Ishikawa (cell line): ENCODE measurements at regions not wholly inside any gene's neighbourhood (a gene's known extent, or its start where the extent isn't known, plus 50 kb on each side); places are given as distances from the start of the nearest gene placed in this dataset.

Experiments
- CEBPB ChIP-seq: IDR thresholded peaks from 2 replicates; pipeline ENCODE4 v1.6.1; 2012
- CREB1 ChIP-seq: IDR thresholded peaks from 2 replicates; pipeline ENCODE4 v1.6.1; 2012; ENCODE audit warnings: low read depth
- EGR1 ChIP-seq: IDR thresholded peaks from 2 replicates; pipeline ENCODE4 v1.6.1; 2012
- EP300 ChIP-seq: IDR thresholded peaks from 2 replicates; pipeline ENCODE4 v1.6.1; 2012; ENCODE audit warnings: borderline replicate concordance
- FOXM1 ChIP-seq: IDR thresholded peaks from 2 replicates; pipeline ENCODE4 v1.6.1; 2012; ENCODE audit warnings: low read depth, borderline replicate concordance
- NFIC ChIP-seq: IDR thresholded peaks from 2 replicates; pipeline ENCODE4 v1.6.1; 2012
- RAD21 ChIP-seq: IDR thresholded peaks from 2 replicates; pipeline ENCODE4 v1.6.1; 2012; ENCODE audit warnings: low read depth
- REST ChIP-seq: IDR thresholded peaks from 2 replicates; pipeline ENCODE4 v1.6.1; 2012; ENCODE audit warnings: low read depth, mild to moderate bottlenecking
- TAF1 ChIP-seq: IDR thresholded peaks from 2 replicates; pipeline ENCODE4 v1.6.1; 2012; ENCODE audit warnings: low read depth, mild to moderate bottlenecking
- TCF12 ChIP-seq: IDR thresholded peaks from 2 replicates; pipeline ENCODE4 v1.6.1; 2012; ENCODE audit warnings: low read depth
- TEAD4 ChIP-seq: IDR thresholded peaks from 2 replicates; pipeline ENCODE4 v1.6.1; 2012
- YY1 ChIP-seq: IDR thresholded peaks from 2 replicates; pipeline ENCODE4 v1.6.1; 2012; ENCODE audit warnings: low read depth
- TF ChIP-seq, protein P1 (sequence below): IDR thresholded peaks from 2 replicates; pipeline ENCODE4 v1.6.1; 2012
- TF ChIP-seq, protein P2 (sequence below): IDR thresholded peaks from 2 replicates; pipeline ENCODE4 v1.6.1; 2012

- TF ChIP-seq YY1 (no peak), CEBPB (no peak), RAD21 (no peak), EP300 (no peak), CREB1 (no peak), TAF1 (no peak), REST (no peak), TCF12 (no peak), TEAD4 (no peak), NFIC (no peak), EGR1 (no peak), FOXM1 (no peak)
- TF ChIP-seq, protein P1, sequence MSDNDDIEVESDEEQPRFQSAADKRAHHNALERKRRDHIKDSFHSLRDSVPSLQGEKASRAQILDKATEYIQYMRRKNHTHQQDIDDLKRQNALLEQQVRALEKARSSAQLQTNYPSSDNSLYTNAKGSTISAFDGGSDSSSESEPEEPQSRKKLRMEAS: no peak
- TF ChIP-seq, protein P2, sequence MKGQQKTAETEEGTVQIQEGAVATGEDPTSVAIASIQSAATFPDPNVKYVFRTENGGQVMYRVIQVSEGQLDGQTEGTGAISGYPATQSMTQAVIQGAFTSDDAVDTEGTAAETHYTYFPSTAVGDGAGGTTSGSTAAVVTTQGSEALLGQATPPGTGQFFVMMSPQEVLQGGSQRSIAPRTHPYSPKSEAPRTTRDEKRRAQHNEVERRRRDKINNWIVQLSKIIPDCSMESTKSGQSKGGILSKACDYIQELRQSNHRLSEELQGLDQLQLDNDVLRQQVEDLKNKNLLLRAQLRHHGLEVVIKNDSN: no peak
Measured at GRCh38 chr18:39489431-39489830, 1923.8 kb upstream of the CELF4 start.
